ENCODE measurements at regions not wholly inside any gene's neighbourhood (a gene's known extent, or its start where the extent isn't known, plus 50 kb on each side); places are given as distances from the start of the nearest gene placed in this dataset.

- Histone ChIP-seq H3K36me3 (ENCODE audit: control insufficient read depth in 1 of 2, insufficient read depth in 2 of 2, low read length in 1 of 2) (no peaks in the 10 kb centered on the region), H3K4me3 (ENCODE audit: low read length in 2 of 2) (no peak overlapping the region), H3K4me1 (ENCODE audit: control insufficient read depth in 1 of 2, insufficient read depth in 2 of 2, low read length in 2 of 2) (no peaks in the 10 kb centered on the region), H3K9me3 (ENCODE audit: control insufficient read depth, low read length) (no peaks in the 10 kb centered on the region), H3K27ac (ENCODE audit: low read depth in 1 of 2, low read length in 2 of 2) (no peak overlapping the region), H3K27me3 (ENCODE audit: control insufficient read depth in 1 of 2, insufficient read depth in 2 of 2, low read length in 1 of 2) (no peaks in the 10 kb centered on the region)
- ATAC-seq (ENCODE audit: low FRiP score) = no peak
- 86 to 94% methylated on average over 1 of the region's 1 CpG for WGBS, 2 donors
- no peak for DNase-seq
- intact Hi-C loops (cut with DNase I) = no loop called here
Measured at GRCh38 chr2:59044736-59045135, 803.6 kb upstream of the FANCL start.

GRCh38 chr2:59041139-59041538 is 800.0 kb upstream of the FANCL start:
- WGBS, 2 donors = 81 to 84% methylated on average over 4 of the region's 4 CpGs
- H3K9me3 ChIP-seq (ENCODE audit: control insufficient read depth, low read length) = no peaks in the 10 kb centered on the region
- DNase-seq = no peak
- H3K27ac ChIP-seq (ENCODE audit: low read depth in 1 of 2, low read length in 2 of 2) = no peak overlapping the region
- intact Hi-C loops (cut with DNase I) = no loop called here
- ATAC-seq (ENCODE audit: low FRiP score) = no peak
- no peaks in the 10 kb centered on the region for H3K4me1 ChIP-seq (ENCODE audit: control insufficient read depth in 1 of 2, insufficient read depth in 2 of 2, low read length in 2 of 2)
- H3K4me3 ChIP-seq (ENCODE audit: low read length in 2 of 2) = no peak overlapping the region
- no peaks in the 10 kb centered on the region for H3K36me3 ChIP-seq (ENCODE audit: control insufficient read depth in 1 of 2, insufficient read depth in 2 of 2, low read length in 1 of 2)
- H3K27me3 ChIP-seq (ENCODE audit: control insufficient read depth in 1 of 2, insufficient read depth in 2 of 2, low read length in 1 of 2) = no peaks in the 10 kb centered on the region

GRCh38 chr2:59034837-59035236 is 793.7 kb upstream of the FANCL start:
- Histone ChIP-seq H3K9me3 (ENCODE audit: control insufficient read depth, low read length) (peaks cover 2% of the 10 kb centered on the region), H3K27me3 (ENCODE audit: control insufficient read depth in 1 of 2, insufficient read depth in 2 of 2, low read length in 1 of 2) (no peaks in the 10 kb centered on the region), H3K4me3 (ENCODE audit: low read length in 2 of 2) (no peak overlapping the region), H3K27ac (ENCODE audit: low read depth in 1 of 2, low read length in 2 of 2) (no peak overlapping the region), H3K36me3 (ENCODE audit: control insufficient read depth in 1 of 2, insufficient read depth in 2 of 2, low read length in 1 of 2) (no peaks in the 10 kb centered on the region), H3K4me1 (ENCODE audit: control insufficient read depth in 1 of 2, insufficient read depth in 2 of 2, low read length in 2 of 2) (no peaks in the 10 kb centered on the region)
- ATAC-seq (ENCODE audit: low FRiP score) = no peak
- WGBS, 2 donors = 13 to 24% methylated on average over 1 of the region's 1 CpG
- no peak for DNase-seq
- intact Hi-C loops (cut with DNase I) = no loop called here

GRCh38 chr2:59034106-59034505 is 793.0 kb upstream of the FANCL start:
- ATAC-seq (ENCODE audit: low FRiP score) (no peak), DNase-seq (no peak)
- intact Hi-C loops (cut with DNase I) = no loop called here
- H3K36me3 ChIP-seq (ENCODE audit: control insufficient read depth in 1 of 2, insufficient read depth in 2 of 2, low read length in 1 of 2) = no peaks in the 10 kb centered on the region
- H3K27ac ChIP-seq (ENCODE audit: low read depth in 1 of 2, low read length in 2 of 2) = no peak overlapping the region
- H3K27me3 ChIP-seq (ENCODE audit: control insufficient read depth in 1 of 2, insufficient read depth in 2 of 2, low read length in 1 of 2) = no peaks in the 10 kb centered on the region
- no peaks in the 10 kb centered on the region for H3K4me1 ChIP-seq (ENCODE audit: control insufficient read depth in 1 of 2, insufficient read depth in 2 of 2, low read length in 2 of 2)
- no peak overlapping the region for H3K4me3 ChIP-seq (ENCODE audit: low read length in 2 of 2)
- peaks cover 2% of the 10 kb centered on the region for H3K9me3 ChIP-seq (ENCODE audit: control insufficient read depth, low read length)
- WGBS, 2 donors = 30 to 45% methylated on average over 3 of the region's 3 CpGs

- no peak overlapping the region for H3K4me3 ChIP-seq (ENCODE audit: low read length in 2 of 2)
Measured at GRCh38 chr2:59033661-59034060, 792.5 kb upstream of the FANCL start.

GRCh38 chr2:59032499-59032898 is 791.4 kb upstream of the FANCL start:
- ATAC-seq (ENCODE audit: low FRiP score) = no peak
- Histone ChIP-seq H3K27ac (ENCODE audit: low read depth in 1 of 2, low read length in 2 of 2) (no peak overlapping the region), H3K36me3 (ENCODE audit: control insufficient read depth in 1 of 2, insufficient read depth in 2 of 2, low read length in 1 of 2) (no peaks in the 10 kb centered on the region), H3K9me3 (ENCODE audit: control insufficient read depth, low read length) (peaks cover 2% of the 10 kb centered on the region), H3K4me3 (ENCODE audit: low read length in 2 of 2) (no peak overlapping the region), H3K27me3 (ENCODE audit: control insufficient read depth in 1 of 2, insufficient read depth in 2 of 2, low read length in 1 of 2) (no peaks in the 10 kb centered on the region), H3K4me1 (ENCODE audit: control insufficient read depth in 1 of 2, insufficient read depth in 2 of 2, low read length in 2 of 2) (no peaks in the 10 kb centered on the region)
- WGBS, 2 donors = 85 to 90% methylated on average over 3 of the region's 3 CpGs
- DNase-seq = no peak
- intact Hi-C loops (cut with DNase I) = no loop called here

More at GRCh38 chr2:59033661-59034060, 792.5 kb upstream of the FANCL start:
- H3K27me3 ChIP-seq (ENCODE audit: control insufficient read depth in 1 of 2, insufficient read depth in 2 of 2, low read length in 1 of 2) = no peaks in the 10 kb centered on the region
- H3K9me3 ChIP-seq (ENCODE audit: control insufficient read depth, low read length) = peaks cover 2% of the 10 kb centered on the region
- no peak for DNase-seq
- no peaks in the 10 kb centered on the region for H3K36me3 ChIP-seq (ENCODE audit: control insufficient read depth in 1 of 2, insufficient read depth in 2 of 2, low read length in 1 of 2)
- ATAC-seq (ENCODE audit: low FRiP score) = no peak
- no peaks in the 10 kb centered on the region for H3K4me1 ChIP-seq (ENCODE audit: control insufficient read depth in 1 of 2, insufficient read depth in 2 of 2, low read length in 2 of 2)
- no peak overlapping the region for H3K27ac ChIP-seq (ENCODE audit: low read depth in 1 of 2, low read length in 2 of 2)
- WGBS, 2 donors = 45 to 59% methylated on average over 1 of the region's 1 CpG
- intact Hi-C loops (cut with DNase I) = no loop called here

GRCh38 chr2:59029058-59029457 is 787.9 kb upstream of the FANCL start:
- intact Hi-C loops (cut with DNase I) = no loop called here
- ATAC-seq (ENCODE audit: low FRiP score) = no peak

GRCh38 chr2:59027320-59027719 is 786.2 kb upstream of the FANCL start:
- ATAC-seq (ENCODE audit: low FRiP score) = no peak
- no peak overlapping the region for H3K4me3 ChIP-seq (ENCODE audit: low read length in 2 of 2)
- 96% methylated on average over 4 of the region's 4 CpGs for WGBS, 2 donors

More at GRCh38 chr2:59029058-59029457, 787.9 kb upstream of the FANCL start:
- H3K9me3 ChIP-seq (ENCODE audit: control insufficient read depth, low read length) = peaks cover 2% of the 10 kb centered on the region
- no peaks in the 10 kb centered on the region for H3K4me1 ChIP-seq (ENCODE audit: control insufficient read depth in 1 of 2, insufficient read depth in 2 of 2, low read length in 2 of 2)
- DNase-seq = no peak
- no peaks in the 10 kb centered on the region for H3K27me3 ChIP-seq (ENCODE audit: control insufficient read depth in 1 of 2, insufficient read depth in 2 of 2, low read length in 1 of 2)
- no peak overlapping the region for H3K27ac ChIP-seq (ENCODE audit: low read depth in 1 of 2, low read length in 2 of 2)
- H3K36me3 ChIP-seq (ENCODE audit: control insufficient read depth in 1 of 2, insufficient read depth in 2 of 2, low read length in 1 of 2) = no peaks in the 10 kb centered on the region
- no peak overlapping the region for H3K4me3 ChIP-seq (ENCODE audit: low read length in 2 of 2)
- WGBS, 2 donors = 1 to 7% methylated on average over 6 of the region's 6 CpGs

GRCh38 chr2:59025157-59025757 is 784.1 kb upstream of the FANCL start:
- intact Hi-C loops (cut with DNase I) = no loop called here
- Histone ChIP-seq H3K36me3 (ENCODE audit: control insufficient read depth in 1 of 2, insufficient read depth in 2 of 2, low read length in 1 of 2) (no peaks in the 10 kb centered on the region), H3K4me3 (ENCODE audit: low read length in 2 of 2) (no peak overlapping the region), H3K4me1 (ENCODE audit: control insufficient read depth in 1 of 2, insufficient read depth in 2 of 2, low read length in 2 of 2) (no peaks in the 10 kb centered on the region), H3K9me3 (ENCODE audit: control insufficient read depth, low read length) (no peaks in the 10 kb centered on the region), H3K27ac (ENCODE audit: low read depth in 1 of 2, low read length in 2 of 2) (no peak overlapping the region), H3K27me3 (ENCODE audit: control insufficient read depth in 1 of 2, insufficient read depth in 2 of 2, low read length in 1 of 2) (no peaks in the 10 kb centered on the region)
- ATAC-seq (ENCODE audit: low FRiP score) = no peak
- DNase-seq = no peak
- 71 to 77% methylated on average over 5 of the region's 5 CpGs for WGBS, 2 donors

More at GRCh38 chr2:59027320-59027719, 786.2 kb upstream of the FANCL start:
- Histone ChIP-seq H3K36me3 (ENCODE audit: control insufficient read depth in 1 of 2, insufficient read depth in 2 of 2, low read length in 1 of 2) (no peaks in the 10 kb centered on the region), H3K9me3 (ENCODE audit: control insufficient read depth, low read length) (no peaks in the 10 kb centered on the region), H3K27ac (ENCODE audit: low read depth in 1 of 2, low read length in 2 of 2) (no peak overlapping the region), H3K27me3 (ENCODE audit: control insufficient read depth in 1 of 2, insufficient read depth in 2 of 2, low read length in 1 of 2) (no peaks in the 10 kb centered on the region), H3K4me1 (ENCODE audit: control insufficient read depth in 1 of 2, insufficient read depth in 2 of 2, low read length in 2 of 2) (no peaks in the 10 kb centered on the region)
- intact Hi-C loops (cut with DNase I) = no loop called here
- no peak for DNase-seq
